GM21723 (cell line): ENCODE measurements at regions not wholly inside any gene's neighbourhood (a gene's known extent, or its start where the extent isn't known, plus 50 kb on each side); places are given as distances from the start of the nearest gene placed in this dataset.

Experiments used
- ATAC-seq: cut with Tn5 transposase; IDR thresholded peaks from one replicate; pipeline ENCODE4 v1.9.1; 2021; ENCODE audit warnings: mild to moderate bottlenecking, moderate library complexity; ENCODE audit not compliant: unreplicated experiment

GRCh38 chr22:48976556-48977535, 850.8 kb downstream of the BRD1 start:
- ATAC-seq: no peak

- ATAC-seq: no peak
Observed at GRCh38 chr22:48975886-48976285, 851.8 kb downstream of the BRD1 start.

GRCh38 chr22:48975316-48975741, 852.3 kb downstream of the BRD1 start:
- ATAC-seq: no peak

- no peak for ATAC-seq
Observed at GRCh38 chr22:48974443-48975315, 853.0 kb downstream of the BRD1 start.

- no peak for ATAC-seq
Observed at GRCh38 chr22:48973694-48974041, 854.0 kb downstream of the BRD1 start.

GRCh38 chr22:48972979-48973693, 854.5 kb downstream of the BRD1 start:
- no peak for ATAC-seq

GRCh38 chr22:48968201-48968959, 859.3 kb downstream of the BRD1 start:
- no peak for ATAC-seq

GRCh38 chr22:48963405-48963804, 864.3 kb downstream of the BRD1 start:
- ATAC-seq: no peak

GRCh38 chr22:48961705-48962104, 866.0 kb downstream of the BRD1 start:
- no peak for ATAC-seq

GRCh38 chr22:48960980-48961660, 866.6 kb downstream of the BRD1 start:
- ATAC-seq: no peak

GRCh38 chr22:48960576-48960975, 867.1 kb downstream of the BRD1 start:
- no peak for ATAC-seq

GRCh38 chr22:48959496-48959895, 868.2 kb downstream of the BRD1 start:
- ATAC-seq: no peak

- ATAC-seq: no peak
Observed at GRCh38 chr22:48957987-48958321, 869.7 kb downstream of the BRD1 start.

GRCh38 chr22:48957311-48957986, 870.2 kb downstream of the BRD1 start:
- no peak for ATAC-seq

GRCh38 chr22:48955351-48956311, 872.0 kb downstream of the BRD1 start:
- ATAC-seq: no peak

GRCh38 chr22:48954781-48955311, 872.8 kb downstream of the BRD1 start:
- no peak for ATAC-seq

- no peak for ATAC-seq
Observed at GRCh38 chr22:48953830-48954229, 873.8 kb downstream of the BRD1 start.
